WTC11 (cell line): ENCODE measurements at regions not wholly inside any gene's neighbourhood (a gene's known extent, or its start where the extent isn't known, plus 50 kb on each side); places are given as distances from the start of the nearest gene placed in this dataset.

Source experiments
- ATAC-seq: fragments of 200-7000 bp; cut with Tn5 transposase; 2 replicates; pipeline ENCODE4 v1.10.0; 2021; ENCODE audit warnings: mild to moderate bottlenecking, moderate library complexity
- CTCF ChIA-PET: fragments of 300-600 bp; sonication (Branson Sonifier 250); formaldehyde crosslinking; loops from one replicate; lab custom pipeline; 2021; ENCODE audit warnings: antibody characterized with exemption; lab: Charles Lee
- POLR2A ChIA-PET: fragments of 350-600 bp; sonication (Branson Sonifier 250); formaldehyde crosslinking; loops from one replicate; lab custom pipeline; 2021; ENCODE audit warnings: antibody characterized with exemption; lab: Charles Lee
- DNase-seq: peaks from one replicate; pipeline ENCODE4 v3.0.0; 2021; ENCODE audit warnings: low spot score
- H3K27ac Mint-ChIP-seq: 2 replicates; pipeline ENCODE4 v1.8.0; 2021; ENCODE audit warnings: mixed read lengths
- H3K27me3 Mint-ChIP-seq: 2 replicates; pipeline ENCODE4 v1.8.0; 2021; ENCODE audit warnings: low read depth, mild to moderate bottlenecking, moderate library complexity, mixed read lengths
- H3K36me3 Mint-ChIP-seq: 2 replicates; pipeline ENCODE4 v1.8.0; 2021; ENCODE audit warnings: mixed read lengths
- H3K4me1 Mint-ChIP-seq: 2 replicates; pipeline ENCODE4 v1.8.0; 2022; ENCODE audit warnings: mixed read lengths
- H3K4me3 Mint-ChIP-seq: 2 replicates; pipeline ENCODE4 v1.8.0; 2021; ENCODE audit warnings: mild to moderate bottlenecking, moderate library complexity, mixed read lengths
- H3K9me3 Mint-ChIP-seq: 2 replicates; pipeline ENCODE4 v1.8.0; 2021; ENCODE audit warnings: mixed read lengths
- CREB1 ChIP-seq: sonication (generic); formaldehyde crosslinking; IDR thresholded peaks from 2 replicates; pipeline ENCODE4 v1.8.0; 2023; ENCODE audit warnings: mild to moderate bottlenecking, missing genetic modification reagents
- CREM ChIP-seq: sonication (generic); formaldehyde crosslinking; IDR thresholded peaks from 2 replicates; pipeline ENCODE4 v1.8.1; 2022; ENCODE audit warnings: mild to moderate bottlenecking, missing genetic modification reagents, moderate library complexity
- JUN ChIP-seq: sonication (generic); formaldehyde crosslinking; IDR thresholded peaks from 2 replicates; pipeline ENCODE4 v1.8.0; 2023; ENCODE audit warnings: mild to moderate bottlenecking, missing genetic modification reagents
- MYBL2 ChIP-seq: sonication (generic); formaldehyde crosslinking; IDR thresholded peaks from 2 replicates; pipeline ENCODE4 v1.8.1; 2023; ENCODE audit warnings: mild to moderate bottlenecking, moderate library complexity, missing genetic modification reagents
- NFATC4 ChIP-seq: fragments of 250-450 bp; sonication (Bioruptor Pico); IDR thresholded peaks from 2 replicates; pipeline ENCODE4 v1.9.0; 2021; ENCODE audit warnings: mild to moderate bottlenecking
- RELA ChIP-seq: sonication (generic); formaldehyde crosslinking; IDR thresholded peaks from 2 replicates; pipeline ENCODE4 v1.8.1; 2022; ENCODE audit warnings: missing genetic modification reagents, mild to moderate bottlenecking, borderline replicate concordance
- SMAD4 ChIP-seq: sonication (generic); formaldehyde crosslinking; IDR thresholded peaks from 2 replicates; pipeline ENCODE4 v1.8.0; 2022; ENCODE audit warnings: mild to moderate bottlenecking, missing genetic modification reagents
- SOX15 ChIP-seq: fragments of 250-450 bp; sonication (Bioruptor Pico); IDR thresholded peaks from 2 replicates; pipeline ENCODE4 v1.9.0; 2021; ENCODE audit warnings: mild to moderate bottlenecking
- TEAD1 ChIP-seq: sonication (generic); formaldehyde crosslinking; IDR thresholded peaks from 2 replicates; pipeline ENCODE4 v1.8.0; 2022; ENCODE audit warnings: mild to moderate bottlenecking, missing genetic modification reagents
- TP53 ChIP-seq: sonication (generic); formaldehyde crosslinking; IDR thresholded peaks from 2 replicates; pipeline ENCODE4 v1.8.1; 2023; ENCODE audit warnings: mild to moderate bottlenecking, missing genetic modification reagents
- USF1 ChIP-seq: sonication (generic); formaldehyde crosslinking; IDR thresholded peaks from 2 replicates; pipeline ENCODE4 v1.8.0; 2022; ENCODE audit warnings: mild to moderate bottlenecking, missing genetic modification reagents
- USF2 ChIP-seq: sonication (generic); formaldehyde crosslinking; IDR thresholded peaks from 2 replicates; pipeline ENCODE4 v1.8.1; 2023; ENCODE audit warnings: mild to moderate bottlenecking, missing genetic modification reagents, moderate library complexity
- ZBTB43 ChIP-seq: sonication (generic); formaldehyde crosslinking; IDR thresholded peaks from 2 replicates; pipeline ENCODE4 v1.8.1; 2023; ENCODE audit warnings: mild to moderate bottlenecking, missing genetic modification reagents
- ZNF121 ChIP-seq: sonication (generic); formaldehyde crosslinking; IDR thresholded peaks from 2 replicates; pipeline ENCODE4 v1.8.0; 2023; ENCODE audit warnings: missing genetic modification reagents
- ZNF138 ChIP-seq: sonication (generic); formaldehyde crosslinking; conservative IDR thresholded peaks from 2 replicates; pipeline ENCODE4 v1.8.1; 2022; ENCODE audit warnings: mild to moderate bottlenecking, moderate library complexity, missing genetic modification reagents
- ZNF425 ChIP-seq: fragments of 250-450 bp; sonication (Bioruptor Pico); conservative IDR thresholded peaks from 2 replicates; pipeline ENCODE4 v1.9.0; 2021; ENCODE audit warnings: mild to moderate bottlenecking
- ZNF512 ChIP-seq: sonication (generic); formaldehyde crosslinking; IDR thresholded peaks from 2 replicates; pipeline ENCODE4 v1.8.1; 2022; ENCODE audit warnings: missing genetic modification reagents, borderline replicate concordance
- TF ChIP-seq, protein P1 (sequence below): fragments of 250-450 bp; sonication (Bioruptor Pico); IDR thresholded peaks from 2 replicates; pipeline ENCODE4 v1.9.0; 2021; ENCODE audit warnings: mild to moderate bottlenecking
- TF ChIP-seq, protein P2 (sequence below): sonication (generic); formaldehyde crosslinking; IDR thresholded peaks from 2 replicates; pipeline ENCODE4 v1.8.0; 2022; ENCODE audit warnings: mild to moderate bottlenecking, missing genetic modification reagents

GRCh38 chr2:8006181-8006580 lies 675.7 kb upstream of the ID2 start:
- no peak for TF ChIP-seq ZNF425 (CRISPR knock-in tag)
- ChIA-PET CTCF (no interaction called here), POLR2A (no interaction called here)
- Mint-ChIP-seq H3K9me3 (peaks cover 10% of the 10 kb centered on the region), H3K27ac (no peak overlapping the region), H3K4me1 (peaks cover 19% of the 10 kb centered on the region), H3K27me3 (no peaks in the 10 kb centered on the region), H3K36me3 (peaks cover 2% of the 10 kb centered on the region; the same call in 1 of the 2 replicates), H3K4me3 (no peak overlapping the region)
- ATAC-seq (no peak), DNase-seq (no peak)

DNA sequence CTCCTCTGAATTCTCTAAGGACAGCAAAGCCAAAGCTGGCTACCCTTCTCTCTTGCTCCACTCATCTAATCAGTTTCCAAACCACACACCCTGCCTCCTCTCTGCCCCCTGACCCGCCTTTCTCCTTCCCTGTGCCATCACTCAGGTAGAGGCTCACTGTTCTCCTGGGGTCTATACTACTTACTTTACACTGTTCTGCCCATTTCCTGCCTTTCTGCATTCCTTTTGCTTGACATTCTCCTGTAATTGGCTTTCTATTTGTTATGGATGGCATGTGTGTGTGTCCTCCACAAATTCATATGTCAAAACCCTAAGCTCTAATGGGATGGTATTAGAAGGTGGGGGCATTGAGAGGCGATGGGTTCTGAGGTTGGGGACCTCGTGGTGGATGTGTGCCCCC lies 675.2 kb upstream of the ID2 start:
- ChIA-PET CTCF (no interaction called here), POLR2A (no interaction called here)
- DNase-seq: no peak
- no peaks in the 10 kb centered on the region for H3K27me3 Mint-ChIP-seq
- no peak overlapping the region for H3K27ac Mint-ChIP-seq
- no peak for TF ChIP-seq TP53 (CRISPR knock-in tag)
- no peak for TF ChIP-seq ZBTB43 (CRISPR knock-in tag)
- TF ChIP-seq SOX15 (CRISPR knock-in tag): no peak
- TF ChIP-seq ZNF512 (CRISPR knock-in tag): no peak
- no peak for TF ChIP-seq USF2 (CRISPR knock-in tag)
- no peak overlapping the region for H3K4me3 Mint-ChIP-seq
- peaks cover 10% of the 10 kb centered on the region for H3K9me3 Mint-ChIP-seq
- peaks cover 19% of the 10 kb centered on the region for H3K4me1 Mint-ChIP-seq
- peaks cover 2% of the 10 kb centered on the region; the same call in 1 of the 2 replicates for H3K36me3 Mint-ChIP-seq
- no peak for ATAC-seq

- H3K27ac Mint-ChIP-seq: no peak overlapping the region
- POLR2A ChIA-PET: no interaction called here
- peaks cover 10% of the 10 kb centered on the region for H3K9me3 Mint-ChIP-seq
- CTCF ChIA-PET: interaction anchor here (0.7 kb wide), 1 partner anchor 64 kb away, joined by 3 read pairs; no protein-coding TSS in a partner anchor
- H3K4me1 Mint-ChIP-seq: peaks cover 8% of the 10 kb centered on the region
- ATAC-seq (no peak), DNase-seq (no peak)
- peaks cover 2% of the 10 kb centered on the region; the same call in 1 of the 2 replicates for H3K36me3 Mint-ChIP-seq
- H3K27me3 Mint-ChIP-seq: no peaks in the 10 kb centered on the region
- no peak overlapping the region for H3K4me3 Mint-ChIP-seq
- TF ChIP-seq JUN (CRISPR knock-in tag) (no peak), USF1 (CRISPR knock-in tag) (no peak), ZNF121 (no peak), NFATC4 (no peak), CREM (CRISPR knock-in tag) (no peak), ZNF138 (CRISPR knock-in tag) (no peak), SOX15 (CRISPR knock-in tag) (no peak), MYBL2 (no peak), RELA (CRISPR knock-in tag) (no peak), CREB1 (CRISPR knock-in tag) (no peak), TEAD1 (no peak), SMAD4 (CRISPR knock-in tag) (no peak)
- TF ChIP-seq, protein P1, sequence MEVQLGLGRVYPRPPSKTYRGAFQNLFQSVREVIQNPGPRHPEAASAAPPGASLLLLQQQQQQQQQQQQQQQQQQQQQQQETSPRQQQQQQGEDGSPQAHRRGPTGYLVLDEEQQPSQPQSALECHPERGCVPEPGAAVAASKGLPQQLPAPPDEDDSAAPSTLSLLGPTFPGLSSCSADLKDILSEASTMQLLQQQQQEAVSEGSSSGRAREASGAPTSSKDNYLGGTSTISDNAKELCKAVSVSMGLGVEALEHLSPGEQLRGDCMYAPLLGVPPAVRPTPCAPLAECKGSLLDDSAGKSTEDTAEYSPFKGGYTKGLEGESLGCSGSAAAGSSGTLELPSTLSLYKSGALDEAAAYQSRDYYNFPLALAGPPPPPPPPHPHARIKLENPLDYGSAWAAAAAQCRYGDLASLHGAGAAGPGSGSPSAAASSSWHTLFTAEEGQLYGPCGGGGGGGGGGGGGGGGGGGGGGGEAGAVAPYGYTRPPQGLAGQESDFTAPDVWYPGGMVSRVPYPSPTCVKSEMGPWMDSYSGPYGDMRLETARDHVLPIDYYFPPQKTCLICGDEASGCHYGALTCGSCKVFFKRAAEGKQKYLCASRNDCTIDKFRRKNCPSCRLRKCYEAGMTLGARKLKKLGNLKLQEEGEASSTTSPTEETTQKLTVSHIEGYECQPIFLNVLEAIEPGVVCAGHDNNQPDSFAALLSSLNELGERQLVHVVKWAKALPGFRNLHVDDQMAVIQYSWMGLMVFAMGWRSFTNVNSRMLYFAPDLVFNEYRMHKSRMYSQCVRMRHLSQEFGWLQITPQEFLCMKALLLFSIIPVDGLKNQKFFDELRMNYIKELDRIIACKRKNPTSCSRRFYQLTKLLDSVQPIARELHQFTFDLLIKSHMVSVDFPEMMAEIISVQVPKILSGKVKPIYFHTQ: no peak
- TF ChIP-seq, protein P2, sequence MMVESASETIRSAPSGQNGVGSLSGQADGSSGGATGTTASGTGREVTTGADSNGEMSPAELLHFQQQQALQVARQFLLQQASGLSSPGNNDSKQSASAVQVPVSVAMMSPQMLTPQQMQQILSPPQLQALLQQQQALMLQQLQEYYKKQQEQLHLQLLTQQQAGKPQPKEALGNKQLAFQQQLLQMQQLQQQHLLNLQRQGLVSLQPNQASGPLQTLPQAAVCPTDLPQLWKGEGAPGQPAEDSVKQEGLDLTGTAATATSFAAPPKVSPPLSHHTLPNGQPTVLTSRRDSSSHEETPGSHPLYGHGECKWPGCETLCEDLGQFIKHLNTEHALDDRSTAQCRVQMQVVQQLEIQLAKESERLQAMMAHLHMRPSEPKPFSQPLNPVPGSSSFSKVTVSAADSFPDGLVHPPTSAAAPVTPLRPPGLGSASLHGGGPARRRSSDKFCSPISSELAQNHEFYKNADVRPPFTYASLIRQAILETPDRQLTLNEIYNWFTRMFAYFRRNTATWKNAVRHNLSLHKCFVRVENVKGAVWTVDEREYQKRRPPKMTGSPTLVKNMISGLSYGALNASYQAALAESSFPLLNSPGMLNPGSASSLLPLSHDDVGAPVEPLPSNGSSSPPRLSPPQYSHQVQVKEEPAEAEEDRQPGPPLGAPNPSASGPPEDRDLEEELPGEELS (CRISPR knock-in tag): no peak
Measured at GRCh38 chr2:8009010-8009597, 672.8 kb upstream of the ID2 start.
